SU-DHL-6 (cell line): ENCODE measurements at regions not wholly inside any gene's neighbourhood (a gene's known extent, or its start where the extent isn't known, plus 50 kb on each side); places are given as distances from the start of the nearest gene placed in this dataset.

ENCODE experiments used
- CTCF ChIP-seq: fragments of 200-600 bp; sonication (generic); IDR thresholded peaks from one replicate; pipeline ENCODE4 v1.5.1; 2017; ENCODE audit warnings: antibody characterized with exemption, mild to moderate bottlenecking, low read length, moderate library complexity; ENCODE audit not compliant: insufficient read depth, poor library complexity, severe bottlenecking
- EZH2phosphoT487 ChIP-seq: fragments of 200-600 bp; sonication (generic), shearing (Covaris generic); conservative IDR thresholded peaks from 2 replicates; pipeline ENCODE4 v1.6.1; 2018; ENCODE audit warnings: mild to moderate bottlenecking, antibody characterized with exemption, low read length, moderate library complexity, mixed read lengths

- TF ChIP-seq CTCF (no peak), EZH2phosphoT487 (no peak)
Measured at GRCh38 chr5:92003806-92004205, 620.7 kb upstream of the ARRDC3 start.
